ENCODE measurements at regions not wholly inside any gene's neighbourhood (a gene's known extent, or its start where the extent isn't known, plus 50 kb on each side); places are given as distances from the start of the nearest gene placed in this dataset.

- Histone ChIP-seq H3K27me3 (no peaks in the 10 kb centered on the region), H3K4me1 (no peaks in the 10 kb centered on the region), H3K4me3 (no peak overlapping the region), H3K27ac (no peak overlapping the region), H3K36me3 (no peaks in the 10 kb centered on the region), H3K9me3 (no peaks in the 10 kb centered on the region)
- no peak for DNase-seq (ENCODE audit: extremely low spot score in 2 of 2)
- TF ChIP-seq CTCF (IDR thresholded peaks at IDR 0.05) = no peak
- no peak for TF ChIP-seq POLR2AphosphoS5 (IDR thresholded peaks at IDR 0.05; ENCODE audit: insufficient read depth in 1 of 2, low read depth in 1 of 2)
- TF ChIP-seq POLR2A (IDR thresholded peaks at IDR 0.05) = no peak
- intact Hi-C loops (cut with DNase I) = no loop called here
These were observed 82.4 kb upstream of the NTRK2 start for GRCh38 chr9:84587153-84587552.

GRCh38 chr9:84589542-84589941 lies 80.0 kb upstream of the NTRK2 start:
- H3K27ac ChIP-seq = no peak overlapping the region
- H3K9me3 ChIP-seq = no peaks in the 10 kb centered on the region
- H3K4me3 ChIP-seq = no peak overlapping the region
- intact Hi-C loops (cut with DNase I) = no loop called here
- DNase-seq (ENCODE audit: extremely low spot score in 2 of 2) = no peak
- no peaks in the 10 kb centered on the region for H3K27me3 ChIP-seq
- no peaks in the 10 kb centered on the region for H3K4me1 ChIP-seq
- TF ChIP-seq CTCF (IDR thresholded peaks at IDR 0.05) (no peak), POLR2A (IDR thresholded peaks at IDR 0.05) (no peak), POLR2AphosphoS5 (IDR thresholded peaks at IDR 0.05; ENCODE audit: insufficient read depth in 1 of 2, low read depth in 1 of 2) (no peak)
- no peaks in the 10 kb centered on the region for H3K36me3 ChIP-seq

GRCh38 chr9:84590706-84591105 lies 78.8 kb upstream of the NTRK2 start:
- H3K36me3 ChIP-seq = no peaks in the 10 kb centered on the region
- H3K4me1 ChIP-seq = no peaks in the 10 kb centered on the region
- intact Hi-C loops (cut with DNase I) = no loop called here
- no peak overlapping the region for H3K4me3 ChIP-seq
- no peak overlapping the region for H3K27ac ChIP-seq
- H3K27me3 ChIP-seq = no peaks in the 10 kb centered on the region
- TF ChIP-seq CTCF (IDR thresholded peaks at IDR 0.05) = no peak
- no peak for DNase-seq (ENCODE audit: extremely low spot score in 2 of 2)
- H3K9me3 ChIP-seq = no peaks in the 10 kb centered on the region

- no peaks in the 10 kb centered on the region for H3K36me3 ChIP-seq
- no peak for TF ChIP-seq POLR2A (IDR thresholded peaks at IDR 0.05)
- TF ChIP-seq POLR2AphosphoS5 (IDR thresholded peaks at IDR 0.05; ENCODE audit: insufficient read depth in 1 of 2, low read depth in 1 of 2) = peak in 1 of 2 donors; percentile 47
- H3K27me3 ChIP-seq = no peaks in the 10 kb centered on the region
- H3K27ac ChIP-seq = no peak overlapping the region
- H3K4me3 ChIP-seq = no peak overlapping the region
- H3K9me3 ChIP-seq = no peaks in the 10 kb centered on the region
- no peaks in the 10 kb centered on the region for H3K4me1 ChIP-seq
- DNase-seq (ENCODE audit: extremely low spot score in 2 of 2) = no peak
- intact Hi-C loops (cut with DNase I) = no loop called here
These were observed 76.6 kb upstream of the NTRK2 start for GRCh38 chr9:84592918-84593317.

GRCh38 chr9:84593352-84593751 lies 76.2 kb upstream of the NTRK2 start:
- Histone ChIP-seq H3K27ac (no peak overlapping the region), H3K36me3 (no peaks in the 10 kb centered on the region), H3K4me3 (no peak overlapping the region), H3K27me3 (no peaks in the 10 kb centered on the region), H3K9me3 (no peaks in the 10 kb centered on the region), H3K4me1 (no peaks in the 10 kb centered on the region)
- no peak for TF ChIP-seq POLR2AphosphoS5 (IDR thresholded peaks at IDR 0.05; ENCODE audit: insufficient read depth in 1 of 2, low read depth in 1 of 2)
- TF ChIP-seq CTCF (IDR thresholded peaks at IDR 0.05) = no peak
- no peak for TF ChIP-seq POLR2A (IDR thresholded peaks at IDR 0.05)
- no peak for DNase-seq (ENCODE audit: extremely low spot score in 2 of 2)
- intact Hi-C loops (cut with DNase I) = no loop called here

- DNase-seq (ENCODE audit: extremely low spot score in 2 of 2) = no peak
- intact Hi-C loops (cut with DNase I) = no loop called here
- no peaks in the 10 kb centered on the region for H3K4me1 ChIP-seq
- H3K36me3 ChIP-seq = no peaks in the 10 kb centered on the region
- no peaks in the 10 kb centered on the region for H3K27me3 ChIP-seq
- no peaks in the 10 kb centered on the region for H3K9me3 ChIP-seq
- TF ChIP-seq CTCF (IDR thresholded peaks at IDR 0.05) = no peak
- TF ChIP-seq POLR2A (IDR thresholded peaks at IDR 0.05) = no peak
- TF ChIP-seq POLR2AphosphoS5 (IDR thresholded peaks at IDR 0.05; ENCODE audit: insufficient read depth in 1 of 2, low read depth in 1 of 2) = no peak
- no peak overlapping the region for H3K4me3 ChIP-seq
- H3K27ac ChIP-seq = no peak overlapping the region
These were observed 72.4 kb upstream of the NTRK2 start for GRCh38 chr9:84597131-84597530.

Data from vagina (tissue), 2 donors.